HepG2 (cell line): ENCODE measurements at regions not wholly inside any gene's neighbourhood (a gene's known extent, or its start where the extent isn't known, plus 50 kb on each side); places are given as distances from the start of the nearest gene placed in this dataset.
A peak's percentile ranks its signal among the peaks of the same experiment; 100 is the strongest.

Experiments used
- ATAC-seq: fragments of 200-7000 bp; cut with Tn5 transposase; 3 replicates; pipeline ENCODE4 v1.9.1; 2020; ENCODE audit warnings: mild to moderate bottlenecking, moderate library complexity
- BruUV-seq: library from RNA; stranded (reverse); fragments of 400-500 nt; replicated peaks from 2 replicates; lab custom pipeline; 2021; lab: Mats Ljungman, UMichigan
- CTCF ChIA-PET: fragments of 300-600 bp; formaldehyde crosslinking; extraction: SDS; loops from one replicate; lab custom pipeline; 2021; ENCODE audit warnings: low total read pairs, inconsistent platforms, low intra/inter-chr PET ratio; lab: Yijun Ruan, JAX
- POLR2A ChIA-PET: fragments of 350-600 bp; sonication (Branson Sonifier 250); formaldehyde crosslinking; loops from one replicate; lab custom pipeline; 2020; ENCODE audit warnings: antibody characterized with exemption, inconsistent platforms; lab: Yijun Ruan, JAX
- DNase-seq: peaks from one replicate; pipeline ENCODE4 v3.0.0-alpha.2; 2015; ENCODE audit warnings: low spot score
- FAIRE-seq: peaks from 3 replicates; lab custom pipeline; 2011; peaks lifted over from hg19 to GRCh38; lab: Jason Lieb, UNC
- H2AFZ ChIP-seq: one replicate; pipeline ENCODE4 v1.6.1; 2011; ENCODE audit warnings: low read length, inconsistent platforms
- H3K27ac ChIP-seq: fragments of 300-600 bp; 3 replicates; pipeline ENCODE4 v1.8.0; 2011; ENCODE audit warnings: mixed run types, mild to moderate bottlenecking, mixed read lengths, low read length, inconsistent platforms; ENCODE audit not compliant: insufficient read depth; ENCODE audit errors: extremely low read length
- H3K27me3 ChIP-seq, 2 experiments: fragments of 200-600 bp in 1 of 2; 2 replicates in 1 of 2; 3 replicates in 1 of 2; pipeline versions ENCODE4 v1.6.0 to v1.8.0; 2011; ENCODE audit warnings: low read length in 2 of 2, mild to moderate bottlenecking in 2 of 2, moderate library complexity in 2 of 2, inconsistent platforms in 1 of 2; ENCODE audit not compliant: insufficient read depth in 2 of 2, control insufficient read depth in 1 of 2
- H3K36me3 ChIP-seq, 2 experiments: fragments of 200-600 bp in 1 of 2; replicated peaks in 1 of 2; 2 replicates in 1 of 2; 3 replicates in 1 of 2; pipeline versions ENCODE4 v1.5.1 to v1.8.0; 2011; ENCODE audit warnings: low read length in 2 of 2, inconsistent platforms in 1 of 2; ENCODE audit not compliant: insufficient read depth in 2 of 2, control insufficient read depth in 1 of 2
- H3K4me1 ChIP-seq: 2 replicates; pipeline ENCODE4 v1.5.1; 2012; ENCODE audit warnings: low read length, inconsistent platforms; ENCODE audit not compliant: insufficient read depth
- H3K4me2 ChIP-seq: 2 replicates; pipeline ENCODE4 v1.6.0; 2011; ENCODE audit warnings: low read depth, low read length, inconsistent platforms
- H3K4me3 ChIP-seq, 3 experiments: fragments of 200-600 bp in 1 of 3; sonication (generic), shearing (Covaris generic) in 1 of 3; replicated peaks in 1 of 3; 2 replicates each; pipeline ENCODE4 v1.5.1; 2011 to 2016; ENCODE audit warnings: low read length in 3 of 3, inconsistent platforms in 2 of 3, low read depth in 2 of 3, mild to moderate bottlenecking in 2 of 3, control low read depth in 1 of 3, mixed read lengths in 1 of 3; ENCODE audit not compliant: insufficient read depth in 1 of 3
- H3K79me2 ChIP-seq: one replicate; pipeline ENCODE4 v1.6.1; 2011; ENCODE audit warnings: low read length, inconsistent platforms; ENCODE audit not compliant: insufficient read depth
- H3K9ac ChIP-seq: 2 replicates; pipeline ENCODE4 v1.6.0; 2011; ENCODE audit warnings: mild to moderate bottlenecking, low read depth, low read length, inconsistent platforms; ENCODE audit not compliant: insufficient read depth
- H3K9me3 ChIP-seq: 2 replicates; pipeline ENCODE4 v1.5.1; 2012; ENCODE audit warnings: mild to moderate bottlenecking, low read length
- H4K20me1 ChIP-seq: 2 replicates; pipeline ENCODE4 v1.6.0; 2011; ENCODE audit warnings: inconsistent platforms, mild to moderate bottlenecking, low read length, moderate library complexity; ENCODE audit not compliant: insufficient read depth
- CHD2 ChIP-seq: IDR thresholded peaks from 2 replicates; pipeline ENCODE4 v1.6.1; 2011; ENCODE audit warnings: low read depth, low read length, improper control_type of control experiment
- ERF ChIP-seq: IDR thresholded peaks from 2 replicates; pipeline ENCODE4 v1.6.1; 2018; ENCODE audit warnings: missing biosample characterization, missing genetic modification reagents
- FOXA3 ChIP-seq: IDR thresholded peaks from 2 replicates; pipeline ENCODE4 v1.6.1; 2016; ENCODE audit warnings: missing genetic modification reagents, missing compliant biosample characterization
- JUND ChIP-seq: sonication (generic); formaldehyde crosslinking; IDR thresholded peaks from 2 replicates; pipeline ENCODE4 v1.8.0; 2022; ENCODE audit warnings: mild to moderate bottlenecking, missing genetic modification reagents
- KAT2B ChIP-seq: fragments of 150-350 bp; IDR thresholded peaks from 2 replicates; pipeline ENCODE4 v1.6.1; 2014; ENCODE audit warnings: low read depth, low read length, borderline replicate concordance
- KAT8 ChIP-seq: IDR thresholded peaks from 2 replicates; pipeline ENCODE4 v1.6.1; 2016; ENCODE audit warnings: missing genetic modification reagents, missing compliant biosample characterization
- MIER2 ChIP-seq: IDR thresholded peaks from 2 replicates; pipeline ENCODE4 v1.6.1; 2016; ENCODE audit warnings: missing biosample characterization, missing genetic modification reagents
- NR2F1 ChIP-seq, 2 experiments: fragments of 450-650 bp in 1 of 2; formaldehyde crosslinking in 1 of 2; IDR thresholded peaks; 2 replicates each; pipeline versions ENCODE4 v1.5.0 to v1.6.1; 2016 to 2020; ENCODE audit warnings: mild to moderate bottlenecking in 1 of 2, missing compliant biosample characterization in 1 of 2, missing genetic modification reagents in 1 of 2, moderate library complexity in 1 of 2
- RFX5 ChIP-seq: IDR thresholded peaks from 2 replicates; pipeline ENCODE4 v1.6.1; 2011; ENCODE audit warnings: low read depth, low read length, improper control_type of control experiment
- ZNF326 ChIP-seq: sonication (generic); formaldehyde crosslinking; IDR thresholded peaks from 2 replicates; pipeline ENCODE4 v1.4.0; 2020; ENCODE audit warnings: missing genetic modification reagents, borderline replicate concordance
- ZNF597 ChIP-seq: sonication (generic); formaldehyde crosslinking; IDR thresholded peaks from 2 replicates; pipeline ENCODE4 v1.5.0; 2020; ENCODE audit warnings: missing genetic modification reagents
- ZNF782 ChIP-seq: sonication (generic); formaldehyde crosslinking; IDR thresholded peaks from 2 replicates; pipeline ENCODE4 v1.4.0; 2020; ENCODE audit warnings: missing genetic modification reagents, mild to moderate bottlenecking, borderline replicate concordance
- WGBS: methylation state at CpG from one replicate; pipeline ENCODE4 v1.1.6; 2017; ENCODE audit warnings: low lambda C conversion rate; 5-methylcytosine and 5-hydroxymethylcytosine counted together
- in situ Hi-C: cut with HindIII; loops from 2 replicates; pipeline ENCODE4 v1.10.0; 2017; ENCODE audit warnings: low pct_unique_long_range_greater_than_20kb; ENCODE audit not compliant: extremely low pct_ligation_motif_present
- intact Hi-C: fragments of 100-400 bp; cut with micrococcal nuclease; formaldehyde crosslinking; loops from one replicate; pipeline ENCODE4 v1.10.0; 2022; ENCODE audit not compliant: unreplicated experiment
- TF ChIP-seq, protein P1 (sequence below): sonication (generic); formaldehyde crosslinking; IDR thresholded peaks from 2 replicates; pipeline ENCODE4 v1.5.0; 2020; ENCODE audit warnings: missing genetic modification reagents
- TF ChIP-seq, protein P2 (sequence below): sonication (generic); formaldehyde crosslinking; IDR thresholded peaks from 2 replicates; pipeline ENCODE4 v1.5.0; 2020; ENCODE audit warnings: mild to moderate bottlenecking, missing genetic modification reagents

- TF ChIP-seq, protein P1, sequence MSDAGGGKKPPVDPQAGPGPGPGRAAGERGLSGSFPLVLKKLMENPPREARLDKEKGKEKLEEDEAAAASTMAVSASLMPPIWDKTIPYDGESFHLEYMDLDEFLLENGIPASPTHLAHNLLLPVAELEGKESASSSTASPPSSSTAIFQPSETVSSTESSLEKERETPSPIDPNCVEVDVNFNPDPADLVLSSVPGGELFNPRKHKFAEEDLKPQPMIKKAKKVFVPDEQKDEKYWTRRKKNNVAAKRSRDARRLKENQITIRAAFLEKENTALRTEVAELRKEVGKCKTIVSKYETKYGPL (CRISPR knock-in tag): no peak
- no peak for TF ChIP-seq KAT2B
- no peak for TF ChIP-seq ZNF326
- TF ChIP-seq, protein P2, sequence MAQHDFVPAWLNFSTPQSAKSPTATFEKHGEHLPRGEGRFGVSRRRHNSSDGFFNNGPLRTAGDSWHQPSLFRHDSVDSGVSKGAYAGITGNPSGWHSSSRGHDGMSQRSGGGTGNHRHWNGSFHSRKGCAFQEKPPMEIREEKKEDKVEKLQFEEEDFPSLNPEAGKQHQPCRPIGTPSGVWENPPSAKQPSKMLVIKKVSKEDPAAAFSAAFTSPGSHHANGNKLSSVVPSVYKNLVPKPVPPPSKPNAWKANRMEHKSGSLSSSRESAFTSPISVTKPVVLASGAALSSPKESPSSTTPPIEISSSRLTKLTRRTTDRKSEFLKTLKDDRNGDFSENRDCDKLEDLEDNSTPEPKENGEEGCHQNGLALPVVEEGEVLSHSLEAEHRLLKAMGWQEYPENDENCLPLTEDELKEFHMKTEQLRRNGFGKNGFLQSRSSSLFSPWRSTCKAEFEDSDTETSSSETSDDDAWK (CRISPR knock-in tag): no peak
- no peak for TF ChIP-seq KAT8 (CRISPR knock-in tag)
- no peak for TF ChIP-seq RFX5
- peak in 1 of 2 experiments; percentile 34; a peak in 1 of 4 replicates for TF ChIP-seq NR2F1 (CRISPR knock-in tag; IDR thresholded peaks at IDR 0.05)
- TF ChIP-seq ZNF597 (CRISPR knock-in tag): no peak
- no peak for TF ChIP-seq MIER2
- TF ChIP-seq FOXA3 (CRISPR knock-in tag): peak; percentile 40
- no peak for TF ChIP-seq JUND (CRISPR knock-in tag)
- TF ChIP-seq CHD2: no peak
These were observed 129.2 kb upstream of the PROX1 start (continued) for GRCh38 chr1:213858581-213858980.

DNA sequence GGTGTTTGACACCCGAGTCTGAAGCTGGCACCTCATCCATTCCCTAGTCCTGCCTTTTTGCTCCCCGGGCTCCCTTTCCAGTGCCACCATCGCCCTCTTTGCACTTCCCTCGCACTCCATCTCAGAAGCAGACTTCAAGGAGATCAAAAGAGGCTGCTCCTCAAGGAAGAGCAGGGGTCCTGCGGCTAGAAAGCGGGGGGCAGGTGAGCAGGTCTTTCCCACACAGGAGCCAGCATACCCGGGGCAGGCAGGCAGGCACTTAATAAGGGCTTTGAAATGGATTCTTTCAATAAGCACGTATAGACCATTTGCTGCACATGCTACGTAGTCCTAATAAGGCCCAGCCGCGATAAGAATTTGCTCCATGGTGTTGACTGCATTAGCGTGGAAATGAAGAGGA lies 125.9 kb upstream of the PROX1 start:
- no peak overlapping the region for H3K27ac ChIP-seq
- BruUV-seq: no TSS peak
- H3K27me3 ChIP-seq: no peaks in the 10 kb centered on the region
- FAIRE-seq (no peak), ATAC-seq (no peak), DNase-seq (no peak)
- POLR2A ChIA-PET: no interaction called here
- no peaks in the 10 kb centered on the region for H3K9me3 ChIP-seq
- no peaks in the 10 kb centered on the region for H3K36me3 ChIP-seq
- H3K4me3 ChIP-seq: no peak overlapping the region
- no peaks in the 10 kb centered on the region for H4K20me1 ChIP-seq
- no peak overlapping the region for H3K4me2 ChIP-seq
- H3K79me2 ChIP-seq: no peaks in the 10 kb centered on the region
- H3K4me1 ChIP-seq: peaks cover 13% of the 10 kb centered on the region
- TF ChIP-seq ZNF782 (no peak), ERF (CRISPR knock-in tag) (no peak)
- CTCF ChIA-PET: no interaction called here
- 94% methylated on average over 12 of the region's 12 CpGs for WGBS
- H3K9ac ChIP-seq: no peak overlapping the region
- in situ Hi-C loops (no loop called here), intact Hi-C loops (no loop called here)
- H2AFZ ChIP-seq: no peak overlapping the region
